IPS-NIHi7 (cell line): ENCODE measurements at regions not wholly inside any gene's neighbourhood (a gene's known extent, or its start where the extent isn't known, plus 50 kb on each side); places are given as distances from the start of the nearest gene placed in this dataset.
"Not testable (repeated sequence)": the region's sequence is repeated elsewhere in the genome, so short reads cannot be mapped to it uniquely, and the experiment has no call there.

Experiments
- DNase-seq: peaks from one replicate; pipeline ENCODE4 v3.0.0; 2012; ENCODE audit warnings: mixed read lengths; ENCODE audit errors: extremely low spot score

GRCh38 chr6:170062209-170062914 is 228.5 kb downstream of the DLL1 start:
- DNase-seq: no peak

- no peak for DNase-seq
These were observed 231.9 kb downstream of the DLL1 start for GRCh38 chr6:170058878-170059485.

- DNase-seq: no peak
These were observed 232.7 kb downstream of the DLL1 start for GRCh38 chr6:170057961-170058877.

GRCh38 chr6:170057034-170057734 is 233.7 kb downstream of the DLL1 start:
- DNase-seq: no peak

- DNase-seq: no peak
These were observed 234.6 kb downstream of the DLL1 start for GRCh38 chr6:170056278-170056711.

- DNase-seq: not testable (repeated sequence)
These were observed 235.1 kb downstream of the DLL1 start for GRCh38 chr6:170055797-170056196.

- DNase-seq: no peak
These were observed 236.8 kb downstream of the DLL1 start for GRCh38 chr6:170053966-170054661.

- no peak for DNase-seq
These were observed 237.7 kb downstream of the DLL1 start for GRCh38 chr6:170052991-170053821.

GRCh38 chr6:170051229-170052172 is 239.4 kb downstream of the DLL1 start:
- DNase-seq: no peak

- no peak for DNase-seq
These were observed 240.3 kb downstream of the DLL1 start for GRCh38 chr6:170050591-170051041.

- no peak for DNase-seq
These were observed 241.0 kb downstream of the DLL1 start for GRCh38 chr6:170049641-170050561.

- no peak for DNase-seq
These were observed 242.1 kb downstream of the DLL1 start for GRCh38 chr6:170048615-170049256.

GRCh38 chr6:170047823-170048222 is 243.1 kb downstream of the DLL1 start:
- no peak for DNase-seq

GRCh38 chr6:170046791-170047626 is 243.9 kb downstream of the DLL1 start:
- DNase-seq: no peak

- no peak for DNase-seq
These were observed 244.8 kb downstream of the DLL1 start for GRCh38 chr6:170045981-170046667.

GRCh38 chr6:170045563-170045960 is 245.3 kb downstream of the DLL1 start:
- DNase-seq: no peak
